GM12878 (cell line): ENCODE measurements at regions not wholly inside any gene's neighbourhood (a gene's known extent, or its start where the extent isn't known, plus 50 kb on each side); places are given as distances from the start of the nearest gene placed in this dataset.

Experiments used
- ATAC-seq: fragments of 200-7000 bp; cut with Tn5 transposase; 3 replicates; pipeline ENCODE4 v1.9.1; 2020; ENCODE audit warnings: mild to moderate bottlenecking, moderate library complexity
- BruUV-seq: library from RNA; stranded (reverse); fragments of 400-500 nt; replicated peaks from 2 replicates; lab custom pipeline; 2021; lab: Mats Ljungman, UMichigan
- CTCF ChIA-PET: fragments of 300-600 bp; sonication (Branson Sonifier 250); formaldehyde crosslinking; extraction: SDS; loops from one replicate; lab custom pipeline; 2021; ENCODE audit warnings: inconsistent platforms; lab: Yijun Ruan, JAX
- POLR2A ChIA-PET: fragments of 350-600 bp; formaldehyde crosslinking; extraction: SDS; loops from one replicate; lab custom pipeline; 2021; ENCODE audit warnings: inconsistent platforms; lab: Charles Lee
- RAD21 ChIA-PET: fragments of 300-600 bp; sonication (Branson Sonifier 250); formaldehyde crosslinking; loops from one replicate; lab custom pipeline; 2023; ENCODE audit warnings: antibody characterized with exemption; ENCODE audit not compliant: unreplicated experiment; lab: Charles Lee
- SMC1A ChIA-PET: fragments of 300-600 bp; sonication (Branson Sonifier 250); formaldehyde crosslinking; loops from one replicate; lab custom pipeline; 2023; ENCODE audit not compliant: unreplicated experiment, uncharacterized antibody; lab: Charles Lee
- DNase-seq: peaks from one replicate; pipeline ENCODE4 v3.0.0-alpha.2; 2011; ENCODE audit warnings: low read depth, low spot score
- FAIRE-seq: peaks from 3 replicates; lab custom pipeline; 2011; peaks lifted over from hg19 to GRCh38; lab: Jason Lieb, UNC
- H2AFZ ChIP-seq: 2 replicates; pipeline ENCODE4 v1.6.0; 2011; ENCODE audit warnings: low read depth, low read length, control low read depth; ENCODE audit not compliant: control insufficient read depth
- H3K27ac ChIP-seq: 2 replicates; pipeline ENCODE4 v1.5.1; 2011; ENCODE audit warnings: control low read depth; ENCODE audit not compliant: control insufficient read depth, insufficient read depth
- H3K27me3 ChIP-seq, 2 experiments: replicated peaks in 1 of 2; 2 replicates each; pipeline versions ENCODE4 v1.6.0 to v1.6.1; 2011; ENCODE audit warnings: low read length in 1 of 2; ENCODE audit not compliant: control insufficient read depth in 2 of 2, insufficient read depth in 2 of 2
- H3K36me3 ChIP-seq, 2 experiments: 2 replicates each; pipeline ENCODE4 v1.5.1; 2011; ENCODE audit warnings: low read length in 1 of 2; ENCODE audit not compliant: control insufficient read depth in 2 of 2, insufficient read depth in 2 of 2
- H3K4me1 ChIP-seq: 2 replicates; pipeline ENCODE4 v1.6.1; 2011; ENCODE audit warnings: mild to moderate bottlenecking, low read length, moderate library complexity, mixed read lengths; ENCODE audit not compliant: control insufficient read depth, insufficient read depth
- H3K4me2 ChIP-seq: 2 replicates; pipeline ENCODE4 v1.6.0; 2011; ENCODE audit warnings: control low read depth; ENCODE audit not compliant: control insufficient read depth, insufficient read depth
- H3K4me3 ChIP-seq: fragments of 200-600 bp; sonication (generic); 2 replicates; pipeline ENCODE4 v1.5.1; 2016
- H3K79me2 ChIP-seq: 2 replicates; pipeline ENCODE4 v1.6.0; 2011; ENCODE audit warnings: low read length; ENCODE audit not compliant: control insufficient read depth, insufficient read depth
- H3K9ac ChIP-seq: 2 replicates; pipeline ENCODE4 v1.8.0; 2011; ENCODE audit warnings: low read length, control low read depth, mixed read lengths; ENCODE audit not compliant: control insufficient read depth, insufficient read depth
- H3K9me3 ChIP-seq: replicated peaks from 3 replicates; pipeline ENCODE4 v1.5.1; 2011; ENCODE audit warnings: mild to moderate bottlenecking, low read length; ENCODE audit not compliant: control insufficient read depth, insufficient read depth
- H4K20me1 ChIP-seq: 2 replicates; pipeline ENCODE4 v1.6.0; 2011; ENCODE audit not compliant: control insufficient read depth, insufficient read depth
- BCL11A ChIP-seq: IDR thresholded peaks from 2 replicates; pipeline ENCODE4 v1.6.1; 2011; ENCODE audit warnings: low read depth, low read length
- BRCA1 ChIP-seq: IDR thresholded peaks from 2 replicates; pipeline ENCODE4 v1.6.1; 2011; ENCODE audit warnings: low read depth, low read length, improper control_type of control experiment
- FOXK2 ChIP-seq: fragments of 450-650 bp; IDR thresholded peaks from 2 replicates; pipeline ENCODE4 v1.6.1; 2017; ENCODE audit warnings: mild to moderate bottlenecking, moderate library complexity
- IKZF1 ChIP-seq: fragments of 450-650 bp; conservative IDR thresholded peaks from 2 replicates; pipeline ENCODE4 v1.6.1; 2017; ENCODE audit warnings: antibody characterized with exemption, mild to moderate bottlenecking
- JUND ChIP-seq: IDR thresholded peaks from 2 replicates; pipeline ENCODE4 v1.6.1; 2012; ENCODE audit warnings: low read depth, mild to moderate bottlenecking, low read length, improper control_type of control experiment, moderate library complexity
- MXI1 ChIP-seq: fragments of 150-350 bp; IDR thresholded peaks from 2 replicates; pipeline ENCODE4 v1.6.1; 2011; ENCODE audit warnings: low read depth, mild to moderate bottlenecking, inconsistent platforms, low read length, improper control_type of control experiment
- RB1 ChIP-seq: fragments of 450-650 bp; formaldehyde crosslinking; IDR thresholded peaks from 2 replicates; pipeline ENCODE4 v1.6.1; 2017; ENCODE audit warnings: mild to moderate bottlenecking, borderline replicate concordance
- RELB ChIP-seq: fragments of 450-650 bp; IDR thresholded peaks from 2 replicates; pipeline ENCODE4 v1.6.1; 2017; ENCODE audit warnings: low read depth, mild to moderate bottlenecking, moderate library complexity
- SIN3A ChIP-seq: IDR thresholded peaks from 2 replicates; pipeline ENCODE4 v1.6.1; 2012; ENCODE audit warnings: low read depth, low read length, improper control_type of control experiment
- SKIL ChIP-seq: fragments of 450-650 bp; IDR thresholded peaks from 2 replicates; pipeline ENCODE4 v1.6.1; 2017; ENCODE audit warnings: mild to moderate bottlenecking, low read depth, inconsistent platforms; ENCODE audit not compliant: poor library complexity, severe bottlenecking
- SMAD5 ChIP-seq: IDR thresholded peaks from 2 replicates; pipeline ENCODE4 v1.6.1; 2016; ENCODE audit warnings: antibody characterized with exemption, low read depth
- SMC3 ChIP-seq: IDR thresholded peaks from 2 replicates; pipeline ENCODE4 v1.6.1; 2011; ENCODE audit warnings: low read length, improper control_type of control experiment, borderline replicate concordance
- SREBF1 ChIP-seq: IDR thresholded peaks from 2 replicates; pipeline ENCODE4 v1.6.1; 2012; ENCODE audit warnings: mild to moderate bottlenecking, low read length
- STAT1 ChIP-seq: fragments of 450-650 bp; conservative IDR thresholded peaks from 2 replicates; pipeline ENCODE4 v1.6.1; 2014; ENCODE audit warnings: antibody characterized with exemption, mild to moderate bottlenecking
- USF2 ChIP-seq: IDR thresholded peaks from 2 replicates; pipeline ENCODE4 v1.6.1; 2011; ENCODE audit warnings: low read depth, low read length, improper control_type of control experiment, borderline replicate concordance
- ZBED1 ChIP-seq: IDR thresholded peaks from 2 replicates; pipeline ENCODE4 v1.6.1; 2016; ENCODE audit warnings: borderline replicate concordance
- WGBS: methylation state at CpG from one replicate; pipeline ENCODE4 v1.1.6; 2016; ENCODE audit warnings: low lambda C conversion rate; ENCODE audit not compliant: insufficient replicate concordance, insufficient coverage; ENCODE audit errors: missing lambda C conversion rate; 5-methylcytosine and 5-hydroxymethylcytosine counted together
- in situ Hi-C: fragments of 300-500 bp; cut with MboI; formaldehyde crosslinking; loops from 9 replicates; pipeline ENCODE4 v1.14.3; 2018; ENCODE audit warnings: mixed read lengths
- intact Hi-C: fragments of 100-400 bp; cut with micrococcal nuclease; formaldehyde crosslinking; loops from one replicate; pipeline ENCODE4 v1.14.2; 2022; ENCODE audit not compliant: unreplicated experiment
- TF ChIP-seq, protein P1 (sequence below): IDR thresholded peaks from 2 replicates; pipeline ENCODE4 v1.6.1; 2012; ENCODE audit warnings: low read depth, low read length, improper control_type of control experiment
- TF ChIP-seq, protein P2 (sequence below): IDR thresholded peaks from 2 replicates; pipeline ENCODE4 v1.6.1; 2012; ENCODE audit warnings: mild to moderate bottlenecking, low read depth, low read length

GRCh38 chr17:45715787-45716186 lies 68.3 kb upstream of the CRHR1 start:
- intact Hi-C loops (no loop called here), in situ Hi-C loops (no loop called here)
- no peak overlapping the region for H3K4me3 ChIP-seq
- FAIRE-seq (no peak), DNase-seq (no peak), ATAC-seq (no peak)
- H3K36me3 ChIP-seq = no peaks in the 10 kb centered on the region
- ChIA-PET RAD21 (no interaction called here), SMC1A (no interaction called here), POLR2A (no interaction called here), CTCF (interaction anchor here (0.6 kb wide), 1 partner anchor 1426 kb away, joined by 3 read pairs; no protein-coding TSS in a partner anchor)
- no peaks in the 10 kb centered on the region; a peak in 1 of 4 replicates for H3K27me3 ChIP-seq
- no peaks in the 10 kb centered on the region for H3K79me2 ChIP-seq
- no peak overlapping the region for H2AFZ ChIP-seq
- no peaks in the 10 kb centered on the region for H3K4me1 ChIP-seq
- no peak overlapping the region for H3K4me2 ChIP-seq
- no peaks in the 10 kb centered on the region for H3K9me3 ChIP-seq
- no peaks in the 10 kb centered on the region for H4K20me1 ChIP-seq
- 19% methylated on average over 3 of the region's 3 CpGs for WGBS
- no peak overlapping the region for H3K27ac ChIP-seq
- no peak overlapping the region for H3K9ac ChIP-seq
- BruUV-seq = no TSS peak
- no peak for TF ChIP-seq IKZF1
- no peak for TF ChIP-seq SMC3
- no peak for TF ChIP-seq MXI1
- TF ChIP-seq, protein P1, sequence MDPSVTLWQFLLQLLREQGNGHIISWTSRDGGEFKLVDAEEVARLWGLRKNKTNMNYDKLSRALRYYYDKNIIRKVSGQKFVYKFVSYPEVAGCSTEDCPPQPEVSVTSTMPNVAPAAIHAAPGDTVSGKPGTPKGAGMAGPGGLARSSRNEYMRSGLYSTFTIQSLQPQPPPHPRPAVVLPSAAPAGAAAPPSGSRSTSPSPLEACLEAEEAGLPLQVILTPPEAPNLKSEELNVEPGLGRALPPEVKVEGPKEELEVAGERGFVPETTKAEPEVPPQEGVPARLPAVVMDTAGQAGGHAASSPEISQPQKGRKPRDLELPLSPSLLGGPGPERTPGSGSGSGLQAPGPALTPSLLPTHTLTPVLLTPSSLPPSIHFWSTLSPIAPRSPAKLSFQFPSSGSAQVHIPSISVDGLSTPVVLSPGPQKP = no peak
- TF ChIP-seq STAT1 = no peak
- no peak for TF ChIP-seq BCL11A
- TF ChIP-seq, protein P2, sequence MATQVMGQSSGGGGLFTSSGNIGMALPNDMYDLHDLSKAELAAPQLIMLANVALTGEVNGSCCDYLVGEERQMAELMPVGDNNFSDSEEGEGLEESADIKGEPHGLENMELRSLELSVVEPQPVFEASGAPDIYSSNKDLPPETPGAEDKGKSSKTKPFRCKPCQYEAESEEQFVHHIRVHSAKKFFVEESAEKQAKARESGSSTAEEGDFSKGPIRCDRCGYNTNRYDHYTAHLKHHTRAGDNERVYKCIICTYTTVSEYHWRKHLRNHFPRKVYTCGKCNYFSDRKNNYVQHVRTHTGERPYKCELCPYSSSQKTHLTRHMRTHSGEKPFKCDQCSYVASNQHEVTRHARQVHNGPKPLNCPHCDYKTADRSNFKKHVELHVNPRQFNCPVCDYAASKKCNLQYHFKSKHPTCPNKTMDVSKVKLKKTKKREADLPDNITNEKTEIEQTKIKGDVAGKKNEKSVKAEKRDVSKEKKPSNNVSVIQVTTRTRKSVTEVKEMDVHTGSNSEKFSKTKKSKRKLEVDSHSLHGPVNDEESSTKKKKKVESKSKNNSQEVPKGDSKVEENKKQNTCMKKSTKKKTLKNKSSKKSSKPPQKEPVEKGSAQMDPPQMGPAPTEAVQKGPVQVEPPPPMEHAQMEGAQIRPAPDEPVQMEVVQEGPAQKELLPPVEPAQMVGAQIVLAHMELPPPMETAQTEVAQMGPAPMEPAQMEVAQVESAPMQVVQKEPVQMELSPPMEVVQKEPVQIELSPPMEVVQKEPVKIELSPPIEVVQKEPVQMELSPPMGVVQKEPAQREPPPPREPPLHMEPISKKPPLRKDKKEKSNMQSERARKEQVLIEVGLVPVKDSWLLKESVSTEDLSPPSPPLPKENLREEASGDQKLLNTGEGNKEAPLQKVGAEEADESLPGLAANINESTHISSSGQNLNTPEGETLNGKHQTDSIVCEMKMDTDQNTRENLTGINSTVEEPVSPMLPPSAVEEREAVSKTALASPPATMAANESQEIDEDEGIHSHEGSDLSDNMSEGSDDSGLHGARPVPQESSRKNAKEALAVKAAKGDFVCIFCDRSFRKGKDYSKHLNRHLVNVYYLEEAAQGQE = no peak
- TF ChIP-seq FOXK2 = no peak
- no peak for TF ChIP-seq RB1
- TF ChIP-seq SMAD5 = no peak
- no peak for TF ChIP-seq USF2
- TF ChIP-seq BRCA1 = no peak
- TF ChIP-seq JUND = no peak
- no peak for TF ChIP-seq ZBED1
- TF ChIP-seq SKIL = no peak
- no peak for TF ChIP-seq SIN3A
- TF ChIP-seq SREBF1 = no peak
- no peak for TF ChIP-seq RELB
